Activated B cell treated with CpG ODN at 0.5 μM for 24 hours (primary cell): ENCODE measurements at regions not wholly inside any gene's neighbourhood (a gene's known extent, or its start where the extent isn't known, plus 50 kb on each side); places are given as distances from the start of the nearest gene placed in this dataset.

ENCODE experiments used
- ATAC-seq: fragments of 200-7000 bp; cut with Tn5 transposase; one replicate; pipeline ENCODE4 v1.10.0; 2021; ENCODE audit warnings: low read depth, mild to moderate bottlenecking, moderate library complexity
- CTCF ChIA-PET: fragments of 350-600 bp; sonication (Branson Sonifier 250); formaldehyde crosslinking; loops from one replicate; lab custom pipeline; 2021; ENCODE audit warnings: antibody characterized with exemption; lab: Charles Lee
- POLR2A ChIA-PET: fragments of 350-600 bp; sonication (Branson Sonifier 250); formaldehyde crosslinking; loops from one replicate; lab custom pipeline; 2021; ENCODE audit warnings: antibody characterized with exemption; lab: Charles Lee
- DNase-seq: peaks from one replicate; pipeline ENCODE4 v3.0.0; 2022
- H3K27ac Mint-ChIP-seq: one replicate; pipeline ENCODE4 v1.8.0; 2020; ENCODE audit warnings: mixed read lengths
- H3K27me3 Mint-ChIP-seq: one replicate; pipeline ENCODE4 v1.8.0; 2021; ENCODE audit warnings: mixed read lengths
- H3K36me3 Mint-ChIP-seq: one replicate; pipeline ENCODE4 v1.8.0; 2021; ENCODE audit warnings: low read depth, mixed read lengths
- H3K4me1 Mint-ChIP-seq: one replicate; pipeline ENCODE4 v1.8.0; 2021; ENCODE audit warnings: mixed read lengths
- H3K4me3 Mint-ChIP-seq: one replicate; pipeline ENCODE4 v1.8.0; 2020; ENCODE audit warnings: mild to moderate bottlenecking, mixed read lengths
- H3K9me3 Mint-ChIP-seq: one replicate; pipeline ENCODE4 v1.8.0; 2020; ENCODE audit warnings: mixed read lengths
- intact Hi-C: fragments of 100-400 bp; cut with micrococcal nuclease; formaldehyde crosslinking; loops from one replicate; pipeline ENCODE4 v1.15.1; 2024
- TF ChIP-seq, protein P1 (sequence below): fragments of 200-600 bp; IDR thresholded peaks from one replicate; pipeline ENCODE4 v1.8.0; 2022; ENCODE audit warnings: antibody characterized with exemption, mild to moderate bottlenecking

DNA sequence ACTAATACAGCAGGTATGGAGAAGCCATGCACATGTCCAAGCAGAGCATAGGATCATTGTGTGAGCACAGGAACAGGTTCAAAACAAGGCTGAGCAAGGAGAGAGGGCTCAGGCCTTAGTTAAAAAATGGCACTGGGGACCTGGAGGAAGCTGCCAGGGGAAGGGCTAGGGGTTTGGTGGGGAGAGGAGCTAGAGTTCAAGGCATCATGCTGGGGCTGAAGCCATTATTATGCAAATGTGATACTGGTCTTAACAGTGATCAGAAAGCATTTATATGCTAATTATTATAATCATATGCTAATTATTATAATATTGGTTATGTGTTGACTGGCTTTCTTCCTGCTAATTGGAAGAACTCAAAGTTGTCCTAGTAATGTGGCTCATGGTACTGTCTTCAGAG, 546.0 kb upstream of the CFAP20DC start:
- TF ChIP-seq, protein P1, sequence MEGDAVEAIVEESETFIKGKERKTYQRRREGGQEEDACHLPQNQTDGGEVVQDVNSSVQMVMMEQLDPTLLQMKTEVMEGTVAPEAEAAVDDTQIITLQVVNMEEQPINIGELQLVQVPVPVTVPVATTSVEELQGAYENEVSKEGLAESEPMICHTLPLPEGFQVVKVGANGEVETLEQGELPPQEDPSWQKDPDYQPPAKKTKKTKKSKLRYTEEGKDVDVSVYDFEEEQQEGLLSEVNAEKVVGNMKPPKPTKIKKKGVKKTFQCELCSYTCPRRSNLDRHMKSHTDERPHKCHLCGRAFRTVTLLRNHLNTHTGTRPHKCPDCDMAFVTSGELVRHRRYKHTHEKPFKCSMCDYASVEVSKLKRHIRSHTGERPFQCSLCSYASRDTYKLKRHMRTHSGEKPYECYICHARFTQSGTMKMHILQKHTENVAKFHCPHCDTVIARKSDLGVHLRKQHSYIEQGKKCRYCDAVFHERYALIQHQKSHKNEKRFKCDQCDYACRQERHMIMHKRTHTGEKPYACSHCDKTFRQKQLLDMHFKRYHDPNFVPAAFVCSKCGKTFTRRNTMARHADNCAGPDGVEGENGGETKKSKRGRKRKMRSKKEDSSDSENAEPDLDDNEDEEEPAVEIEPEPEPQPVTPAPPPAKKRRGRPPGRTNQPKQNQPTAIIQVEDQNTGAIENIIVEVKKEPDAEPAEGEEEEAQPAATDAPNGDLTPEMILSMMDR: no peak
- Mint-ChIP-seq H3K27ac (no peak overlapping the region), H3K27me3 (no peaks in the 10 kb centered on the region), H3K4me1 (no peaks in the 10 kb centered on the region), H3K36me3 (no peaks in the 10 kb centered on the region), H3K9me3 (peaks cover 3% of the 10 kb centered on the region), H3K4me3 (no peak overlapping the region)
- intact Hi-C loops: no loop called here
- ChIA-PET CTCF (interaction anchor here (1.4 kb wide), 1 partner anchor 262 kb away, joined by 4 read pairs; no protein-coding TSS in a partner anchor), POLR2A (no interaction called here)
- DNase-seq: no peak
- ATAC-seq: no peak

DNA sequence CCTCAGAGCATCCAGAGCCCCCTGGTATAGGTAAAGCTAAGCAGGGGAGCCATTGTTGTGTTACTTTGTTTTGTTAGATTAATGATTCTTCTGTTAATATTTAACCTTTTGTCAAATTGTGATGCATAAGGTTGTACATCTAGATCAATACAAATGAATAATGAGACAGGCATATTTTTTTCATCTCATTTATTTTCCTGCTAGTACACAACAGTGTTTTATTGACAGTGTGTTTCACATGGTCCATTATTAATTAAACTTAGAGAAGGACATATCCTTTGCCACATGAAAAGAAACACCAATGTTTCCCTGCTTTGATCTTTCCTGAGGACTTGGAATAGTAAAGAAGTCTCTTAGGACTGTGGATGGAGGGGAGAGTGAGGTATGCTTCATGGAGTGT, 543.6 kb upstream of the CFAP20DC start:
- POLR2A ChIA-PET: no interaction called here
- no peaks in the 10 kb centered on the region for H3K36me3 Mint-ChIP-seq
- DNase-seq: no peak
- CTCF ChIA-PET: no interaction called here
- no peak overlapping the region for H3K27ac Mint-ChIP-seq
- no peak overlapping the region for H3K4me3 Mint-ChIP-seq
- TF ChIP-seq, protein P1: no peak
- no peaks in the 10 kb centered on the region for H3K4me1 Mint-ChIP-seq
- intact Hi-C loops: no loop called here
- no peak for ATAC-seq
- peaks cover 3% of the 10 kb centered on the region for H3K9me3 Mint-ChIP-seq
- no peaks in the 10 kb centered on the region for H3K27me3 Mint-ChIP-seq

DNA sequence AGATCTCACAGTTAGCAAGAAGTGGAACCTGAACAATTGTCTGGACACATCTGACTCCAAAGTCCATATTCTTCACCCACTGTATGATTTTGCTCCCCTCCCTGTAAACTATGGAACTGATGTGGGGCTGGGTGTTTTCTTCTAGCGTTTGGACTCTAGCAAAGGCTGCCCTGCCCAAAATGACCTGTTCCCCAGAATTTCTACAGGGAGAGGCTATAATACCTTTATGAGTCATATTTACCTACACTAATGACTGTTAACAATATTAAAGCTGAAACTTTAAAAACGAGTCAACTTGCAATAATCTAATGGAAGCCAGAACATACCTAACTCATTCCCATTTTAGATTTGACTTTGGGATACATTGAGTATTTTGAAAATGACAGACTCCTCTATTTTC, 531.2 kb upstream of the CFAP20DC start:
- ATAC-seq: no peak
- CTCF ChIA-PET: interaction anchor here (0.7 kb wide), 1 partner anchor 277 kb away, joined by 4 read pairs; no protein-coding TSS in a partner anchor

DNA sequence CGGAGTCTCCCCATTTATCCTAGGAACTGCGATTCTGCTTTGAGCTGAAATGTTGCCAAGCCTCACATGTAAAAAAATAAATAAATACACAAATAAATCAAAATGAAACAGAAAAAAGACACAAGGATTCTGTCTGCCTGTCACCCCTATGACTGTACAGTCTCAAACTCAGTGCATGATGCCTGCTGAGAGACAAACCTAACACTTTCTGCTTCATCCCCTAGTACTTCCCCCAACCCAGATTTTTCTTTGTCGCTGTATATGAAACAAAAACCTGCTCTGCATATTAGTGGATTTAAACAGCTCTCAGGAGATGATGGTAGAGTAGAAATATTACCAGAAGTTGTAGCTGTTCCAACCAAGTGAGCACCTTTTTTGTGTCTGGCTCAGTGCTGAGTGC, 530.7 kb upstream of the CFAP20DC start:
- Mint-ChIP-seq H3K4me3 (no peak overlapping the region), H3K36me3 (no peaks in the 10 kb centered on the region), H3K27me3 (peaks cover 2% of the 10 kb centered on the region), H3K9me3 (no peaks in the 10 kb centered on the region), H3K27ac (no peak overlapping the region), H3K4me1 (no peaks in the 10 kb centered on the region)
- DNase-seq (no peak), ATAC-seq (no peak)
- TF ChIP-seq, protein P1: no peak
- ChIA-PET POLR2A (no interaction called here), CTCF (no interaction called here)
- intact Hi-C loops: no loop called here

More for the DNA sequence above, 531.2 kb upstream of the CFAP20DC start:
- Mint-ChIP-seq H3K9me3 (peaks cover 3% of the 10 kb centered on the region), H3K27ac (no peak overlapping the region), H3K4me3 (no peak overlapping the region), H3K4me1 (no peaks in the 10 kb centered on the region), H3K36me3 (no peaks in the 10 kb centered on the region), H3K27me3 (peaks cover 2% of the 10 kb centered on the region)
- intact Hi-C loops: no loop called here
- DNase-seq: no peak
- POLR2A ChIA-PET: no interaction called here
- TF ChIP-seq, protein P1: no peak

DNA sequence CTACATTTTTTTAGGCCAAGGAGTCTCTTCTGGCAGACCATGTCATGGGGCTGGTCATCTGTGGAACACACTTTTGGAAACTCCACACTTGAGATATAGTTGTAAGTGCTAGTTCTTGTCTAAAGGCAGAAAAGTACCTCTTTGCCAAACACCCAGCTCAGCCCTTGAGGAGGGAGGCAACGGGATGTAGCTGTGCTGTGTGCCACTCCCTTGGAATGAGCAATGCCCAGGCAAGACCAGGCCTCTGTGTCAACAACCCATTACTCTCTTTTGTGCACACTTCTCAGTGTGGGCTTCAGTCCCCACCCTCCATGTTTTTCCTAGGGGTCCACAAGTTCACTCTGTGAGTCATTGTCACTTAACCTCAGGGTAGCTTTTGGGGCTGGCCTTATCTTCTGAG, 528.3 kb upstream of the CFAP20DC start:
- ATAC-seq: no peak
- intact Hi-C loops: loop anchor here (10.0 kb wide), 1 partner anchor 753 kb away; no protein-coding TSS in a partner anchor

More for the DNA sequence above, 528.3 kb upstream of the CFAP20DC start:
- Mint-ChIP-seq H3K9me3 (no peaks in the 10 kb centered on the region), H3K27ac (no peak overlapping the region), H3K27me3 (no peaks in the 10 kb centered on the region), H3K36me3 (no peaks in the 10 kb centered on the region), H3K4me1 (no peaks in the 10 kb centered on the region), H3K4me3 (no peak overlapping the region)
- TF ChIP-seq, protein P1: no peak
- DNase-seq: no peak
- CTCF ChIA-PET: interaction anchor here (1.8 to 7.2 kb wide), 3 partner anchors 232 to 1804 kb away, joined by 6 to 104 read pairs (median 22); no protein-coding TSS in a partner anchor
- POLR2A ChIA-PET: no interaction called here
